ENCODE measurements at regions not wholly inside any gene's neighbourhood (a gene's known extent, or its start where the extent isn't known, plus 50 kb on each side); places are given as distances from the start of the nearest gene placed in this dataset.

DNA sequence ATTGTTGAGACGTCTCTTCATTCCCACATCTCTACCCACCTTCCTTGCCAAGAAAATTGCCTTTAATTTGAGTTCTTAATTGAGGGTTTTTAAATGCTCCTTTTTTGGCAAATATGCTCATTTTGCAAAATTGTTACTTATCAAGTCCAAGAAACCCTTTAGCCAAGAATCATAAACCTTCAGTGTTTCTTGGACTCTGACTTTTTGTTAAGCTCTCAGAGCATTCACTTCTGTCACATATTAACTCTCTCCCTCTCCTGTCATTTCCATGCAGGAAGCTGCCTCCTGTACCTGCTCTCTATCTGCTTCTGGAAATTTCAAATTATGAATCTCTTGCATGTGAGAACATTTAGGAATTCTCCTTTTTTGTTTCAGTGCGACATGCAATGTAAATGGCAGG is 100.0 kb upstream of the PIEZO2 start:
- Mint-ChIP-seq H3K27ac (no peak overlapping the region), H3K9me3 (no peaks in the 10 kb centered on the region), H3K4me1 (no peaks in the 10 kb centered on the region), H3K27me3 (no peaks in the 10 kb centered on the region), H3K4me3 (no peak overlapping the region), H3K36me3 (no peaks in the 10 kb centered on the region)

DNA sequence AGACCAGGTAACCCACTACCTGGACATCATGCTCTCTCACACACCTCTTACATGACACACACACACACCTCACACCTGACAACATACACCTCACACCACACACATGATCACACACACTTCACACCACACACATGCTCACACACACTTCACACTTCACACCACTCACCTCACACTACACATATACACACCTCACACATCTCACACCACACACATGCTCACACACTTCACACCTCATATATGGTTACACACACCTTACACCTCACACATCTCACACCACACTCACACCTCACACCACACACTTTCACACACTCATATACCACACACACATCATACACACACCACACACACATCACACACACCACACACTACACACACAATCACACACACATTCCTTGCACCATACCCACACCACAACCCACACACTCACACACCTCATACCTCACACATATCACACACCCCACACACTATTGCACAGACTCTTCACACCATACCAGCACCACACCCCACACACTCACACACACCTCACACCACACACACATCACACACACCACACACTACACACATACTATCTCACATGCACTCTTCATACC is 98.1 kb upstream of the PIEZO2 start:
- no peak overlapping the region for H3K27ac Mint-ChIP-seq
- no peaks in the 10 kb centered on the region for H3K27me3 Mint-ChIP-seq
- H3K36me3 Mint-ChIP-seq = no peaks in the 10 kb centered on the region
- H3K4me1 Mint-ChIP-seq = no peaks in the 10 kb centered on the region
- H3K9me3 Mint-ChIP-seq = no peaks in the 10 kb centered on the region
- H3K4me3 Mint-ChIP-seq = no peak overlapping the region

DNA sequence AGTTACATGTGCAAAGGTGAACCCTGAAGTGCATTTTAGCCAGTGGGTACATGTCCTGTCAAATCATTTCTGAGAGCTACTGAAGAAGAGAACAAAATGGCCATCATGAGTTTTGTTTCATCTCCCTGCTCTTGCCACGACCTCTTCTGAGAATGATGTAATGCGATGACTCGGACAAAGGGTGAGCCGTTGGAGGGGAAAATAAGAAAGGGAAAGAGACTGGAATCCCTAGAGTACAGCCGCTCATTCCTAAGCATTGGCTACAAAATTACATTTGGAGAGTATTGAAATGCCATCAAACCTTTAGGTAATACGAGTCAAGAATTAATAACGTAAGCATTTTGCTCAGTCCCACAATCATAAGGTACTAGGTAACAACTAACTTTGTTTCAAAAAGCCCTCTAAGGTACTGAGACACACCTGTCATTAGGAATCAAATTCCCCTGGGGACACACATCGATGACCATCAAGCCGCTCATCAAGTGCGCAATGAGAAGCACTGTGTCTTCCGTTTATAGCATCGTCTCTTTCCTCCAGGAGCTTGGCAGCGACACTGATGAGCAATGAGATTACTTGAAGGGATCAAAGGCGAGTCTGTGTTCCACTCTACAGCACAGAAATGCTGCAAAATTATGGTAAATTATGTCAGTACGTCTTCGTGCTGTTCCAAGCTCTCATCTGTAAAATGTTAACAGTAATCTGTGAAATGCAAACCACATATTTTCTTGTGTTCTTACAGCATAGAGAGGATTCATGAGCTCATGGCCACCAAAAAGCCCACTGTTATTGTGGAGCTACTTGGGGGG is 97.3 kb upstream of the PIEZO2 start:
- Mint-ChIP-seq H3K27me3 (no peaks in the 10 kb centered on the region), H3K36me3 (no peaks in the 10 kb centered on the region), H3K4me3 (no peak overlapping the region), H3K27ac (no peak overlapping the region), H3K9me3 (no peaks in the 10 kb centered on the region), H3K4me1 (no peaks in the 10 kb centered on the region)

DNA sequence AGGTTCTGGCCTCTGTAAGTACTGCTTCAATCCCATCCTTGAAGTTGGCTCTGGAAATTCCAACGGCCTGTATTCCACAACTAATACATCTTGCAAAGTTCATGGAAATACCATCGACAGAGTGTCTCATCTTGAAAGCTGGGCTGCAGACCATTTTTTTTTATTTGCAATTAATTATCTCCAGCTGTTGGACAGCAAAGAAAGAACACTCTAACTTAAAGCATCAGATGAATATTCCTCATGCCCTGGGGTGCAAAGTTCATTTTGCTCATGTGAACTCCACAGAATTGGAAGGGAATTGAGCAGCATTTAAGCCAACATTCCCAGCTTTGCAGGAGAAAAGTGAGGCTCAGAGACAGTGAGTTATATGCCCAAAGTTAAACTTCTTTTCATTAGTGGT is 96.5 kb upstream of the PIEZO2 start:
- no peaks in the 10 kb centered on the region for H3K4me1 Mint-ChIP-seq

DNA sequence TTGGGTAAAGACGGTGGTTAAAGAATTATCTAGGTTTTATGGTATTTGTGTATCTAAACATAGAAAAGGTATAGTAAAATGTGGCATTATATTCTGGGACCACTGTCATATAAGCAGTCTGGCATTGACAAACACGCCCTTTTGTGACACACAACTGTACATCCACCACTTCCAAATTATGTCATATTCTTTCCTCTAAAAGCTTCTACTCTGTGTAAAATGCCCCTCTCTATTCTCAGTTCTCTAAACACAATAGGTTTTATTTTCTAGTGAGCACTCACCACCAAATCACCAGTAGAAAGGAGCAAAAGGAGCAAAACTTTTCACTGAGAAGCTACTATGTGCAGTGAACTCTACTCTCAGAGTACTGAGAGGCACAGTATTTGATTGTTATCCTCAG is 88.1 kb upstream of the PIEZO2 start:
- Mint-ChIP-seq H3K36me3 (no peaks in the 10 kb centered on the region), H3K4me1 (no peaks in the 10 kb centered on the region), H3K4me3 (no peak overlapping the region), H3K27ac (no peak overlapping the region), H3K27me3 (no peaks in the 10 kb centered on the region), H3K9me3 (peaks cover 2 to 3% (median 2%) of the 10 kb centered on the region in 3 donors)

More for the DNA sequence above, 96.5 kb upstream of the PIEZO2 start:
- no peaks in the 10 kb centered on the region for H3K27me3 Mint-ChIP-seq
- no peak overlapping the region for H3K4me3 Mint-ChIP-seq
- no peak overlapping the region for H3K27ac Mint-ChIP-seq
- no peaks in the 10 kb centered on the region for H3K36me3 Mint-ChIP-seq
- H3K9me3 Mint-ChIP-seq = no peaks in the 10 kb centered on the region

DNA sequence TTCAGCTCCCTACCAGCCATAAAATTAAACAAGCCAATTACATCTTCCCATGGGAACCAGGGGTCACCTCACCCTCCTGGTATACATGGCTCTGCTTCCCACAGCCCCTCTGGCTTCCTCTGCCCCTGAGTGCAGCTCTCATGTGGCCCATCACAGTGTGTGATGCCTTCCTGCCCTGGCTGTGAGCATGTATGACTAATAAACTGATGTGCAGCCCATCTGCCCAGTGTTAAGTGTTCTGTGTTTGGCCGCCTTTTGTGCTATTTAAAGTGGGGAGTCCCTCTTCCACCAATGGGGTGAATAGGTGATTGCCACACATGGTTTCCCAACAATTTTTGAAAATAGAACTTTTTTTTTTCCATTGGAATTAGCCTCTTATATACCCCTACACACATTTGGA is 87.7 kb upstream of the PIEZO2 start:
- Mint-ChIP-seq H3K27ac (no peak overlapping the region), H3K27me3 (no peaks in the 10 kb centered on the region), H3K4me3 (no peak overlapping the region), H3K9me3 (peaks cover 2 to 3% (median 2%) of the 10 kb centered on the region in 3 donors), H3K4me1 (no peaks in the 10 kb centered on the region), H3K36me3 (no peaks in the 10 kb centered on the region)

DNA sequence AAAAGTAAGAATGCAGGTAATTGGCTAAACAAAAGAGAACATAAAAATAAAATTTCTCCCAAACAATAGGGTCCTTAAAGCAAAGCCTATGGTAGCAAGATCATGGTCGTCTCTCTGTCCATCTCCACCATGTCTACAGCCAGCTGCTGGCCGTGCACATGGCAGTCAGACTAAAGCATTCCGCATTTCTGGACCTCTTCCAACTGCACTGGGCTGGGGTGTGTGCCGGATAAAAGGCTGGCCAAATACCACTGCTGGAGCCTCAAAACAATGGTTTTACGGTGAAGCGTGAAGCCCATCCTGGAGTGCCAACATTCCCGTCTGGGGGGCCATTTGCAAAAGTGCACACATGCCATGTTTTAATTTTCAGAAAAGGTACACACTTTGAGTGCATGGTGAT is 74.8 kb upstream of the PIEZO2 start:
- H3K27ac Mint-ChIP-seq = no peak overlapping the region
- no peaks in the 10 kb centered on the region for H3K27me3 Mint-ChIP-seq
- no peaks in the 10 kb centered on the region for H3K36me3 Mint-ChIP-seq
- no peak overlapping the region for H3K4me3 Mint-ChIP-seq
- peaks cover 0 to 6% (median 5%) of the 10 kb centered on the region in 3 donors for H3K9me3 Mint-ChIP-seq
- no peaks in the 10 kb centered on the region for H3K4me1 Mint-ChIP-seq

DNA sequence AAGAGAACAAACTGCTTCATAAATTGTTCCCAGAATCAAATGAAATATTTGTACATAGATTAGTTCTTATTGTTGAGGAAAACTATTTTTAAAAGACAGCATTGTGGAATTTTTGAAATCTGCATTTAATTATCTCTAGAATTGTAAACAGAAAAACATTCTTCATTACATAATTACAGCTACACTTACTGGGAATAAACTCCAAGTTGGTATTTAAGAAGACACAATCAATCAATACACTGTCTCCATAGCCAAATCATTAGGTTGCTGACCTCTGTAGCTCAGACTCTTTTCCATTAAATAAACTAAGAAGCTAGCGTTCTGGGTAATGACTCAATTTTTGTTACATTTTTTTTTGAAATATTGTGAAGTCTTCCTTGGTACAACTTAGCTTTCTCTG is 70.2 kb upstream of the PIEZO2 start:
- Mint-ChIP-seq H3K36me3 (no peaks in the 10 kb centered on the region), H3K4me3 (no peak overlapping the region), H3K27me3 (no peaks in the 10 kb centered on the region), H3K9me3 (peaks cover 2 to 3% (median 2%) of the 10 kb centered on the region in 3 donors), H3K4me1 (no peaks in the 10 kb centered on the region), H3K27ac (no peak overlapping the region)

DNA sequence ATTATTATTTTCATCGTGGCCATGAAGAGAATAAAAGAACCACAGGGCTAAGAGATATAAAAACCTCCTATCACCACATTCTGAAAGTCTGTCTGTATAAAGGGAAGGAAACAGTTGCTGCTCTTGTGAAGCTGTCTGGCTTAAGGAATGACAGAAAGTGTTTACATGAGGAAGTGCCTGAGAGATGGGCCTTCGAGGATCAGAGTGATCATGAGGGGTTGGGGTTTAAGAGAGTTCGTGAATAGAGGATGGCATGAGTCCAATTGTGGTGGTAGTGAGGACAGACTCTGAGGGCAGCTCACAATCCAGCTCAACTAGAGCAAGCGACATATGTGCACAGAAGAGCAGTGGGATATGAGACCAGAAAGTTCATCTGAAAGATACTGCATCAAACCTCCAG is 65.8 kb upstream of the PIEZO2 start:
- H3K27me3 Mint-ChIP-seq = no peaks in the 10 kb centered on the region
- no peaks in the 10 kb centered on the region for H3K36me3 Mint-ChIP-seq
- peaks cover 0 to 2% (median 1%) of the 10 kb centered on the region in 3 donors for H3K9me3 Mint-ChIP-seq
- H3K4me1 Mint-ChIP-seq = no peaks in the 10 kb centered on the region
- H3K4me3 Mint-ChIP-seq = no peak overlapping the region
- no peak overlapping the region for H3K27ac Mint-ChIP-seq

DNA sequence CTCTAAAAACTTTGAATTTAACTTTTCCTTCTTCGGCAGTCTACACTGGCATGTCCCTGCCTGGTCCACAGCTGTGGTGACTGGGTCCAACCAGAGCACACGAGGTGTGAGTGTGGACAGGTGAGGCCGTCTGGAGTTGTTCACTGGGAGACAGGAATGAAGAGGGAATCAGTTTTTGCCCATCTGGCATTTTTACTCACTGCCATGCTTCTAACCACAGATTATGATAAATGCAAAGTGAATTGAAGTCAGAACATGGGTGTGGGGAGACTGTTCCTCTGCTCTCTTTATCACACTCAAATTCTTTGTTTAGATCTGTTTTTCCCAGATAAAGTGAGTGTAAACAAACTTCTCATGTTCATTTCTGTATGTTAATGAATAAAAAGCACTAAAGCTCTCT is 54.7 kb upstream of the PIEZO2 start:
- Mint-ChIP-seq H3K4me1 (no peaks in the 10 kb centered on the region), H3K27me3 (no peaks in the 10 kb centered on the region), H3K4me3 (no peak overlapping the region), H3K36me3 (no peaks in the 10 kb centered on the region), H3K27ac (no peak overlapping the region), H3K9me3 (no peaks in the 10 kb centered on the region)

DNA sequence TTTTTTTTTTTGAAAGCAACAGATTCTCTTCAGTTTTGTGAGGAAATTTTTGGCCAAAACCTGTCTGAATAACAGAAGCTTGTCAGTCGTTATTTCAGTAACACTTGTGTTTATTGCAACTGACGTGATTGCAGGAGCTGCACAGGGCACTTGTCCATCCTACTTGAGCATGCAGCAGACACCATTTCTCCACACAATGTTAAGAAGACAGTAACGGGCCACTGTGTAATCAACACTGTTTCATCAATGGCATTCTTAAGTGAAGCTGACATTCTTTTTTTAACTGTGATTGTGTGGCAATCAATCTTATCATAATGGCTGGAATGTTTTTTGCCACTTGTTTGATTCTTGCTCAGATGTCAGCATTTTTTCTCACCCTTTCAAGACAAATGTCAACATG is 50.1 kb upstream of the PIEZO2 start:
- no peaks in the 10 kb centered on the region for H3K9me3 Mint-ChIP-seq
- peak overlapping the region in 1 of 3 donors; percentile 59 for H3K27ac Mint-ChIP-seq
- H3K4me3 Mint-ChIP-seq = no peak overlapping the region
- no peaks in the 10 kb centered on the region for H3K36me3 Mint-ChIP-seq
- H3K4me1 Mint-ChIP-seq = no peaks in the 10 kb centered on the region
- no peaks in the 10 kb centered on the region for H3K27me3 Mint-ChIP-seq

All from IgD-negative memory B cell (primary cell).